DOHH2 (cell line): ENCODE measurements at regions not wholly inside any gene's neighbourhood (a gene's known extent, or its start where the extent isn't known, plus 50 kb on each side); places are given as distances from the start of the nearest gene placed in this dataset.

Experiments
- H3F3A ChIP-seq: fragments of 200-600 bp; sonication (generic), shearing (Covaris generic); 2 replicates; pipeline ENCODE4 v1.6.0; 2016; ENCODE audit warnings: antibody characterized with exemption, mild to moderate bottlenecking; ENCODE audit not compliant: control insufficient read depth, insufficient read depth
- H3K27ac ChIP-seq: fragments of 200-600 bp; sonication (generic); 2 replicates; pipeline ENCODE4 v1.5.1; 2014; ENCODE audit warnings: low read depth, mild to moderate bottlenecking, low read length, moderate library complexity
- H3K27me3 ChIP-seq: fragments of 200-600 bp; sonication (generic); 2 replicates; pipeline ENCODE4 v1.6.1; 2014; ENCODE audit warnings: mild to moderate bottlenecking, low read length, mixed read lengths; ENCODE audit not compliant: control insufficient read depth
- H3K36me3 ChIP-seq: fragments of 200-600 bp; sonication (generic); 2 replicates; pipeline ENCODE4 v1.6.1; 2014; ENCODE audit warnings: mild to moderate bottlenecking, low read length, moderate library complexity, mixed read lengths; ENCODE audit not compliant: control insufficient read depth
- H3K4me1 ChIP-seq: fragments of 200-600 bp; sonication (generic); 2 replicates; pipeline ENCODE4 v1.6.1; 2014; ENCODE audit warnings: mild to moderate bottlenecking, low read length, mixed read lengths; ENCODE audit not compliant: control insufficient read depth
- H3K4me2 ChIP-seq: fragments of 200-600 bp; sonication (generic); 2 replicates; pipeline ENCODE4 v1.6.0; 2014; ENCODE audit warnings: mild to moderate bottlenecking, low read length, moderate library complexity
- H3K4me3 ChIP-seq: fragments of 200-600 bp; sonication (generic); 2 replicates; pipeline ENCODE4 v1.5.1; 2014; ENCODE audit warnings: mild to moderate bottlenecking, low read length, mixed read lengths
- H3K79me2 ChIP-seq: fragments of 200-600 bp; sonication (generic); 2 replicates; pipeline ENCODE4 v1.6.1; 2014; ENCODE audit warnings: mild to moderate bottlenecking, low read length, mixed read lengths; ENCODE audit not compliant: control insufficient read depth
- H3K9me2 ChIP-seq: fragments of 200-600 bp; sonication (generic); replicated peaks from 2 replicates; pipeline ENCODE4 v1.6.1; 2014; ENCODE audit warnings: mild to moderate bottlenecking, low read length, mixed read lengths; ENCODE audit not compliant: control insufficient read depth
- H3K9me3 ChIP-seq: fragments of 200-600 bp; sonication (generic); 2 replicates; pipeline ENCODE4 v1.6.1; 2014; ENCODE audit warnings: antibody characterized with exemption, low read length, mixed read lengths; ENCODE audit not compliant: control insufficient read depth, insufficient read depth
- H4K20me1 ChIP-seq: fragments of 200-600 bp; sonication (generic); 2 replicates; pipeline ENCODE4 v1.6.0; 2014; ENCODE audit warnings: low read depth, mild to moderate bottlenecking, antibody characterized with exemption, low read length, moderate library complexity; ENCODE audit not compliant: control insufficient read depth, insufficient read depth
- CTCF ChIP-seq: fragments of 200-600 bp; sonication (generic); IDR thresholded peaks from one replicate; pipeline ENCODE4 v1.5.1; 2014; ENCODE audit warnings: antibody characterized with exemption, mild to moderate bottlenecking, low read depth, low read length; ENCODE audit not compliant: poor library complexity, severe bottlenecking
- EZH2phosphoT487 ChIP-seq: fragments of 200-600 bp; sonication (generic); IDR thresholded peaks from 2 replicates; pipeline ENCODE4 v1.6.1; 2017; ENCODE audit warnings: borderline replicate concordance, mild to moderate bottlenecking, antibody characterized with exemption, low read length, moderate library complexity, mixed read lengths

- H3K4me2 ChIP-seq = peak overlapping the region; percentile 11; the same call in 1 of the 2 replicates
- no peaks in the 10 kb centered on the region for H3K79me2 ChIP-seq
- no peaks in the 10 kb centered on the region for H3F3A ChIP-seq
- no peaks in the 10 kb centered on the region for H3K27me3 ChIP-seq
- peaks cover 33% of the 10 kb centered on the region for H3K4me1 ChIP-seq
- no peak overlapping the region for H3K27ac ChIP-seq
- H3K4me3 ChIP-seq = no peak overlapping the region
- H3K36me3 ChIP-seq = no peaks in the 10 kb centered on the region
- H4K20me1 ChIP-seq = no peaks in the 10 kb centered on the region
- TF ChIP-seq CTCF = no peak
- no peak for TF ChIP-seq EZH2phosphoT487
- no peaks in the 10 kb centered on the region for H3K9me3 ChIP-seq
- no peaks in the 10 kb centered on the region for H3K9me2 ChIP-seq
Observed at GRCh38 chrX:16028576-16028975, 94.8 kb upstream of the GRPR start.

- H3K36me3 ChIP-seq = no peaks in the 10 kb centered on the region
- H3K9me3 ChIP-seq = no peaks in the 10 kb centered on the region
- no peaks in the 10 kb centered on the region for H3F3A ChIP-seq
- no peak for TF ChIP-seq CTCF
- no peak for TF ChIP-seq EZH2phosphoT487
- no peak overlapping the region for H3K27ac ChIP-seq
- no peaks in the 10 kb centered on the region for H3K27me3 ChIP-seq
- no peaks in the 10 kb centered on the region for H3K79me2 ChIP-seq
- H3K4me1 ChIP-seq = peaks cover 16% of the 10 kb centered on the region
- H3K9me2 ChIP-seq = no peaks in the 10 kb centered on the region
- no peaks in the 10 kb centered on the region for H4K20me1 ChIP-seq
- H3K4me2 ChIP-seq = no peak overlapping the region
- no peak overlapping the region for H3K4me3 ChIP-seq
Observed at GRCh38 chrX:16023790-16024734, 99.3 kb upstream of the GRPR start.

GRCh38 chrX:16022580-16023200, 100.7 kb upstream of the GRPR start:
- H3K27me3 ChIP-seq = no peaks in the 10 kb centered on the region
- H3K27ac ChIP-seq = no peak overlapping the region
- H3K79me2 ChIP-seq = no peaks in the 10 kb centered on the region
- TF ChIP-seq EZH2phosphoT487 (no peak), CTCF (no peak)
- no peaks in the 10 kb centered on the region for H3K36me3 ChIP-seq
- no peaks in the 10 kb centered on the region for H3F3A ChIP-seq
- no peak overlapping the region for H3K4me3 ChIP-seq
- no peaks in the 10 kb centered on the region for H3K9me2 ChIP-seq
- peaks cover 9% of the 10 kb centered on the region for H3K4me1 ChIP-seq
- no peaks in the 10 kb centered on the region for H4K20me1 ChIP-seq
- no peak overlapping the region for H3K4me2 ChIP-seq
- no peaks in the 10 kb centered on the region for H3K9me3 ChIP-seq
